ENCODE measurements at regions not wholly inside any gene's neighbourhood (a gene's known extent, or its start where the extent isn't known, plus 50 kb on each side); places are given as distances from the start of the nearest gene placed in this dataset.
A peak's percentile ranks its signal among the peaks of the same experiment; 100 is the strongest.

- Mint-ChIP-seq H3K4me3 (no peak overlapping the region), H3K36me3 (no peaks in the 10 kb centered on the region), H3K9me3 (peaks cover 0 to 7% (median 3%) of the 10 kb centered on the region in 3 donors), H3K27me3 (peaks cover 5% of the 10 kb centered on the region), H3K4me1 (no peaks in the 10 kb centered on the region), H3K27ac (no peak overlapping the region)
Measured at GRCh38 chr16:55151561-55152305, 172.3 kb upstream of the IRX6 start.

- Mint-ChIP-seq H3K9me3 (peaks cover 0 to 8% (median under 1%) of the 10 kb centered on the region in 3 donors), H3K27me3 (peaks cover 5% of the 10 kb centered on the region), H3K4me3 (no peak overlapping the region), H3K27ac (no peak overlapping the region), H3K36me3 (no peaks in the 10 kb centered on the region), H3K4me1 (no peaks in the 10 kb centered on the region)
Measured at GRCh38 chr16:55152875-55153390, 171.1 kb upstream of the IRX6 start.

GRCh38 chr16:55154262-55154661, 169.7 kb upstream of the IRX6 start:
- Mint-ChIP-seq H3K27ac (no peak overlapping the region), H3K36me3 (no peaks in the 10 kb centered on the region), H3K9me3 (peaks cover 0 to 7% (median 0%) of the 10 kb centered on the region in 3 donors), H3K4me3 (no peak overlapping the region), H3K4me1 (no peaks in the 10 kb centered on the region), H3K27me3 (peaks cover 5% of the 10 kb centered on the region)

GRCh38 chr16:55154956-55155355, 169.0 kb upstream of the IRX6 start:
- H3K36me3 Mint-ChIP-seq = no peaks in the 10 kb centered on the region
- H3K9me3 Mint-ChIP-seq = peaks cover 0 to 7% (median 0%) of the 10 kb centered on the region in 3 donors
- no peaks in the 10 kb centered on the region for H3K4me1 Mint-ChIP-seq
- H3K27ac Mint-ChIP-seq = no peak overlapping the region
- peak overlapping the region in 1 of 4 donors; percentile 12 for H3K4me3 Mint-ChIP-seq
- H3K27me3 Mint-ChIP-seq = peaks cover 5% of the 10 kb centered on the region

GRCh38 chr16:55155815-55156214, 168.2 kb upstream of the IRX6 start:
- Mint-ChIP-seq H3K27ac (no peak overlapping the region), H3K27me3 (peaks cover 5% of the 10 kb centered on the region), H3K4me1 (no peaks in the 10 kb centered on the region), H3K36me3 (no peaks in the 10 kb centered on the region), H3K9me3 (peaks cover 0 to 7% (median 0%) of the 10 kb centered on the region in 3 donors), H3K4me3 (no peak overlapping the region)

- Mint-ChIP-seq H3K36me3 (peaks cover 2% of the 10 kb centered on the region), H3K4me1 (peaks cover 0 to 2% (median 0%) of the 10 kb centered on the region in 3 donors), H3K27ac (no peak overlapping the region), H3K4me3 (no peak overlapping the region), H3K9me3 (no peaks in the 10 kb centered on the region), H3K27me3 (no peaks in the 10 kb centered on the region)
Measured at GRCh38 chr16:55169780-55170179, 154.2 kb upstream of the IRX6 start.

- Mint-ChIP-seq H3K4me1 (peaks cover 0 to 2% (median 0%) of the 10 kb centered on the region in 3 donors), H3K27ac (no peak overlapping the region), H3K27me3 (no peaks in the 10 kb centered on the region), H3K4me3 (no peak overlapping the region), H3K9me3 (no peaks in the 10 kb centered on the region), H3K36me3 (peaks cover 2% of the 10 kb centered on the region)
Measured at GRCh38 chr16:55171241-55171640, 152.8 kb upstream of the IRX6 start.

- Mint-ChIP-seq H3K27me3 (no peaks in the 10 kb centered on the region), H3K27ac (no peak overlapping the region), H3K36me3 (no peaks in the 10 kb centered on the region), H3K4me1 (peaks cover 0 to 2% (median 0%) of the 10 kb centered on the region in 3 donors), H3K4me3 (no peak overlapping the region), H3K9me3 (peaks cover 0 to 4% (median 0%) of the 10 kb centered on the region in 3 donors)
Measured at GRCh38 chr16:55175389-55175788, 148.6 kb upstream of the IRX6 start.

GRCh38 chr16:55176901-55177300, 147.1 kb upstream of the IRX6 start:
- H3K4me1 Mint-ChIP-seq = peaks cover 0 to 2% (median 0%) of the 10 kb centered on the region in 3 donors
- H3K9me3 Mint-ChIP-seq = peaks cover 0 to 4% (median 0%) of the 10 kb centered on the region in 3 donors
- H3K27me3 Mint-ChIP-seq = no peaks in the 10 kb centered on the region
- no peak overlapping the region for H3K4me3 Mint-ChIP-seq
- no peaks in the 10 kb centered on the region for H3K36me3 Mint-ChIP-seq
- no peak overlapping the region for H3K27ac Mint-ChIP-seq

- H3K9me3 Mint-ChIP-seq = peaks cover 0 to 4% (median 0%) of the 10 kb centered on the region in 3 donors
- H3K36me3 Mint-ChIP-seq = no peaks in the 10 kb centered on the region
- no peaks in the 10 kb centered on the region for H3K27me3 Mint-ChIP-seq
- H3K4me3 Mint-ChIP-seq = no peak overlapping the region
- no peak overlapping the region for H3K27ac Mint-ChIP-seq
- no peaks in the 10 kb centered on the region for H3K4me1 Mint-ChIP-seq
Measured at GRCh38 chr16:55179411-55179810, 144.6 kb upstream of the IRX6 start.

GRCh38 chr16:55179852-55180585, 144.0 kb upstream of the IRX6 start:
- Mint-ChIP-seq H3K36me3 (no peaks in the 10 kb centered on the region), H3K9me3 (peaks cover 0 to 4% (median 0%) of the 10 kb centered on the region in 3 donors), H3K27me3 (no peaks in the 10 kb centered on the region), H3K27ac (no peak overlapping the region), H3K4me3 (no peak overlapping the region), H3K4me1 (no peaks in the 10 kb centered on the region)

- Mint-ChIP-seq H3K9me3 (peaks cover 0 to 2% (median 0%) of the 10 kb centered on the region in 3 donors), H3K27ac (no peak overlapping the region), H3K4me1 (no peaks in the 10 kb centered on the region), H3K27me3 (no peaks in the 10 kb centered on the region), H3K36me3 (no peaks in the 10 kb centered on the region), H3K4me3 (no peak overlapping the region)
Measured at GRCh38 chr16:55184052-55184451, 140.0 kb upstream of the IRX6 start.

GRCh38 chr16:55184619-55185018, 139.4 kb upstream of the IRX6 start:
- Mint-ChIP-seq H3K27me3 (no peaks in the 10 kb centered on the region), H3K4me3 (no peak overlapping the region), H3K27ac (no peak overlapping the region), H3K9me3 (peaks cover 0 to 2% (median 0%) of the 10 kb centered on the region in 3 donors), H3K4me1 (no peaks in the 10 kb centered on the region), H3K36me3 (no peaks in the 10 kb centered on the region)

GRCh38 chr16:55189224-55189623, 134.8 kb upstream of the IRX6 start:
- Mint-ChIP-seq H3K4me3 (no peak overlapping the region), H3K36me3 (no peaks in the 10 kb centered on the region), H3K27ac (no peak overlapping the region), H3K9me3 (peaks cover 0 to 4% (median 0%) of the 10 kb centered on the region in 3 donors), H3K4me1 (no peaks in the 10 kb centered on the region), H3K27me3 (peaks cover 1% of the 10 kb centered on the region)
